Fibroblast of the aortic adventitia (primary cell): ENCODE measurements at regions not wholly inside any gene's neighbourhood (a gene's known extent, or its start where the extent isn't known, plus 50 kb on each side); places are given as distances from the start of the nearest gene placed in this dataset.

ENCODE experiments used
- DNase-seq: peaks from one replicate; pipeline ENCODE4 v3.0.0-alpha.2; 2010; ENCODE audit warnings: low read depth
- H3K4me3 ChIP-seq: 2 replicates; pipeline ENCODE4 v1.5.1; 2011; ENCODE audit warnings: low read depth, mild to moderate bottlenecking, control low read depth, low read length, moderate library complexity
- TF ChIP-seq, protein P1 (sequence below): IDR thresholded peaks from 2 replicates; pipeline ENCODE4 v1.5.1; 2011; ENCODE audit warnings: mild to moderate bottlenecking, low read length, control low read depth, inconsistent platforms; ENCODE audit not compliant: insufficient read depth

DNA sequence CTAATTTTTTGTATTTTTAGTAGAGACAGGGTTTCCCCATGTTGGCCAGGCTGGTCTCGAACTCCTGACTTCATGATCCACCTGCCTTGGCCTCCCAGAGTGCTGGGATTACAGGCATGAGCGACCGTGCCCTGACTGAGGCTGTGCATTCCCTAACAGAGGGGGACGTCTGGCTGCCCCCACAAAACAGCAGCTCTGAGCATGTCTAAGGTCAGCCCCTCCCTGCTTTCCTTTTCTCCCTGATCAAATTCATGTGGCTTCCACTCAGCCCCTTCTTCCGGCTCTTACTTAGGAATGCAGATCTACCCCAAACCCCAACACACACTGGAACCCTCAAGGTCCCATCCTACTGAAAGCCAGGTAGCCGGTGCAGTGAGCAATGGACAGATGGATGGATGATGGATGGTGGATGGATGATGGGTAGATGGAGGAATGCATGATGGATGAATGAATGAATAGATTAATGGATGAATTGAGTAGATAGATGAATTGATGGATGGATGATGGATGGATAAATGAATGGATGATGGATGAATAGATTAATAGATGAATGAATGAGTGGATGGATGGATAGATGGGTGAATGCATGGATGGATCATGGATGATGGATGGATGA, 91.5 kb upstream of the BHLHE23 start:
- DNase-seq: no peak
- H3K4me3 ChIP-seq: no peak overlapping the region
- TF ChIP-seq, protein P1, sequence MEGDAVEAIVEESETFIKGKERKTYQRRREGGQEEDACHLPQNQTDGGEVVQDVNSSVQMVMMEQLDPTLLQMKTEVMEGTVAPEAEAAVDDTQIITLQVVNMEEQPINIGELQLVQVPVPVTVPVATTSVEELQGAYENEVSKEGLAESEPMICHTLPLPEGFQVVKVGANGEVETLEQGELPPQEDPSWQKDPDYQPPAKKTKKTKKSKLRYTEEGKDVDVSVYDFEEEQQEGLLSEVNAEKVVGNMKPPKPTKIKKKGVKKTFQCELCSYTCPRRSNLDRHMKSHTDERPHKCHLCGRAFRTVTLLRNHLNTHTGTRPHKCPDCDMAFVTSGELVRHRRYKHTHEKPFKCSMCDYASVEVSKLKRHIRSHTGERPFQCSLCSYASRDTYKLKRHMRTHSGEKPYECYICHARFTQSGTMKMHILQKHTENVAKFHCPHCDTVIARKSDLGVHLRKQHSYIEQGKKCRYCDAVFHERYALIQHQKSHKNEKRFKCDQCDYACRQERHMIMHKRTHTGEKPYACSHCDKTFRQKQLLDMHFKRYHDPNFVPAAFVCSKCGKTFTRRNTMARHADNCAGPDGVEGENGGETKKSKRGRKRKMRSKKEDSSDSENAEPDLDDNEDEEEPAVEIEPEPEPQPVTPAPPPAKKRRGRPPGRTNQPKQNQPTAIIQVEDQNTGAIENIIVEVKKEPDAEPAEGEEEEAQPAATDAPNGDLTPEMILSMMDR: no peak

DNA sequence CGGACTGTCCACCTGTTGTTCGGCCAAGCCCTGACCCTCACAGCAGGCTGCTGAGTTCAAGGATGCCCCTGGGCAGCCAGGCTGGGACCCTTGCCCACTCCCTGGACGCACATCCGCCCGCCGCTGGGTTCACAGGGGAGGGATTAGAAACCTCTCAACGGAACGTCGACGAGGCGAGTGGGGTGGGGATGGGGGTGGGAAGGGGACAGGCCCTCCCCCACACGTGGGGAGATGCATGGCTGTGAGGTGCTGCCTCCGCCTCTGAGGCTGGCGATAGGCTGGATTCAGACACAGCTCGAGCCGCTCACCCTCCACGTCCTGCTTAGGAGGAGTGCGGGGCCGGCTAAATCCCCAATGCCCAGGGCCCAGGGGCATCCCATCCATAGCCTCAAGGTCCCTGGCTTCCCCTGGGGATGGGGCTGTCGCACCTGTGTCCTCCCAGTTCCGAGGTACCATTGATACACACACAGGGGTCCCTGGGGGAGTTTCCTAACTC, 90.6 kb upstream of the BHLHE23 start:
- DNase-seq: no peak
- TF ChIP-seq, protein P1: no peak
- H3K4me3 ChIP-seq: no peak overlapping the region

DNA sequence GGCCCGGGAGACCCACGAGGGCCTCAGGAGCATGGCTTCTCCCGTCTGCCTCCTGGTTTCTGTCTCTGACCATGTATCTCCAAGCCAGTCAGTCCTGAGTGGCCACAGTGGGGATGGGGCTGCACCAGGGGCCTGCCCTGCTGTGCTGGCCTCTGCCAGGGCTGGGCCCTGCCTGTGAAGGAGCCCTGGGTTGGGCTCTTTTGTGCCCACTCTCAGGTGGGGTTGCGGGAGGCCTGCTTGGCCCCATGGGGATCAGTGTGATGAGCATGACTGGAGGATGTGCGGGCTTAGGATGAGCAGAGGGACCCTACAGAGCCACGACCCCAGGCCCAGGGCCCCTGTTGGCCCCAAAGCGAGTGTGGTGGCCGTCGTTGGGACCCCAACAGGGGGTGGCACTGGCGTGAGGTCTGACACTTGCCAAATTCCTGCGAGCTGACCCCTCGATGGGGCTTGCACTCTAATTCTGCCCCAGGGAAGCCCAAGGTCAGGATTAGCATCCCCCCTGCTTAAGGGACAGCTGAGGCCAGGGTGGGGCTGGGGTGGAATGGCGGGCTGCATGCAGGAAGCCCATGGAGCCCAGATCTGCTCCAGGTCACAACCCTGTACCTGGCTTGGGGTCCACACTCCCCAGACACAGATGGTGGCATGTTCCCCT, 90.0 kb upstream of the BHLHE23 start:
- no peak for DNase-seq
- TF ChIP-seq, protein P1: no peak
- H3K4me3 ChIP-seq: no peak overlapping the region

DNA sequence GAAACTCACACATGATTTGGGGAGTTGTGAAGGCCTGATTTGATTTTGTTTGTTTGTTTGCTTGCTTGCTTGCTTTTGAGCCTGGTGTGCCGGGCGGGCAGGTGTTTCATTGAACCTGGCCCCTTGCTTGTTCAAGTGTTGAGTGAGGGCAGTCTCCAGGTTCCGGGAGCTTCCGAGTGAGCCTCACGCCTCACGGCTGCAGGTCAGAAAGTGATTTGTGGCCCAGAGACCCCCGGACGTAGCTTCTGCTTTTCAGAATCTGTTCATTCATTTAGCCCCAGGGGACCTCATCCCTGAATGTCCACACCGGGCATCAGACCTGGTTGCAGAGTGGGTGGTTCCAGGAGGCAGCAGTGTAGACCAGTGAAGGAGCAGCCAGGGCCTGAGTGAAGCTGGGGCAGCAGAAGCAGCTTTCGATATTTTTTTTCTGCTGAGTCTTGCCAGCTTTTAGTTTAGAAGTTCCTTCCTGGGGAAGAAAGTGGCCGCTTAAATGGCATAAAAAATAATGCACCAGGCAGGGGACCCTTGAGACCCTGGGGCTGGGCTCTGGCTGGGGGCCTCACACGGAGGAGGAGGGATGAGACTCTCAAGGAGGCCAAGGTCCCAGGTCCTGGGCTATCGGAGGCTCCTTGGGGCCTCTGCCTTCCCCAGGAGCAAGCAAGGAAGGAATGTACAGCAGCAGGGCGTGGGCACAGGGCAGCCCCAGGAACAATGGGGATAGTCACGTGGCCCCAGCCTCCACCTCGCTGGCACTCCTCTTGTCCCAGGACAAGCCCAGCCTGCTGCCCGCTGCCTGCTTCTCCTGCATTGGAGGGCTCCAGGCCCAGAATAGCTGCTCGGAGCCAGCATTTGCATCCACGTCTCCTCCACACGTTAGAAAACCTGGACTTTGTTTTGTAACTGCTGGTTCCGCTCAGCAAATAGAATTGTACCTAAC, 89.2 kb upstream of the BHLHE23 start:
- DNase-seq: no peak
- H3K4me3 ChIP-seq: no peak overlapping the region
- TF ChIP-seq, protein P1: no peak

DNA sequence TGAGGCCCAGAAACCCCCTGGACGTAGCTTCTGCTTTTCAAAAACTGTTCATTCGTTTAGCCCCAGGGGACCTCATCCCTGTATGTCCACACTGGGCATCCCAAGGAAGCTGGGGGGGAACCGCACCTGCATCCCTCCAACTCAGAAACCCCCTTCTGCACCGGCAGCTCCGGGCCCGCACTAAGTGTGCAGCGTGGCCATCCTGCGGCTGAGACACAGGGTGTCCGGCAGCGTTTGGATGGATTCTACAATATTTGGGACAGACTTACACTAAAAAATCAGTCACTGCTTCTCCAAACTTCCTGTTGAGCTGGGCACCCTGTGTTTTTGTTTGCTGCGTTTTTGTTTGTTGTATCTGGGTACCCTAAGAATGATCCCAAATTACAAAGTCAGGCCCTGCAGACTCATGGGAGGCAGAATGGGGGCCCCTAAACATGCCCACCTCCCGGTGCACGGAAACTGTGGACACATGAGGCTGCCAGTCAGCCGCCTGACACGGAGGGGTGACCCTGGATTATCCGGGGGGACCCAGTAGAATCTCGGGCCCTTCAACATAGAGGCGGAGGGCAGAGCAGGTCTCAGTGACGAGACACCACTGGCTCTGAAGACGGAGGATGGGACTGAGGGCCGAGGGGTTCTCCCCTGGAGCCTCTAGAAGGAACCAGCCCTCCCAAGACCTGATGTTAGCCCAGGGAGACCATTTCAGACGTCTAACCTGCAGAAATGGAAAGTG, 88.2 kb upstream of the BHLHE23 start:
- H3K4me3 ChIP-seq: no peak overlapping the region
- TF ChIP-seq, protein P1: no peak
- no peak for DNase-seq
